Breast epithelium (tissue), 3 donors: ENCODE measurements at regions not wholly inside any gene's neighbourhood (a gene's known extent, or its start where the extent isn't known, plus 50 kb on each side); places are given as distances from the start of the nearest gene placed in this dataset.

Source experiments
- POLR2A ChIP-seq: fragments of 450-650 bp; IDR thresholded peaks from one replicate; pipeline ENCODE4 v1.6.1; 2016; ENCODE audit warnings: antibody characterized with exemption, mild to moderate bottlenecking, moderate library complexity
- TF ChIP-seq, protein P1 (sequence below), 3 donors: fragments of 450-650 bp; IDR thresholded peaks; one replicate each; pipeline ENCODE4 v1.5.1; 2016 to 2017; ENCODE audit warnings: antibody characterized with exemption in 3 of 3, mild to moderate bottlenecking in 3 of 3, moderate library complexity in 3 of 3

DNA sequence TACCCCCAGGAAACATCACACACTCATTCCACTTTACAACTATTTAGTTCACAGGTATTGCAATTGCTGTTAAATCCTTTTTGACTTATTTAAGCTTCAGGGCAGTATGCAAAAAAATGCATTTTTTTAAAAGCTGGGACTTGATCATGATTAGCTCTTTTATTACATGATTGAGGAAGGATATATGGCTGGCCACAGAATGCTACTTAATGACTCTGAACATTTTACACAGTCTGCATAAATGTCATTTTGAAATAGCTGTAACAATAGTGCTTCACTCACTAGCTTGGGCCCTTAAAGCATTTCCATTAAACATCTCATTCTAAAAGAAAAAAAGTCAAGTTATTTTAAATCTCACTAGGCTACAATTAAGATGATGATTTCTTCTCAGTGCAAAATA is 429.7 kb downstream of the FRK start:
- TF ChIP-seq, protein P1, sequence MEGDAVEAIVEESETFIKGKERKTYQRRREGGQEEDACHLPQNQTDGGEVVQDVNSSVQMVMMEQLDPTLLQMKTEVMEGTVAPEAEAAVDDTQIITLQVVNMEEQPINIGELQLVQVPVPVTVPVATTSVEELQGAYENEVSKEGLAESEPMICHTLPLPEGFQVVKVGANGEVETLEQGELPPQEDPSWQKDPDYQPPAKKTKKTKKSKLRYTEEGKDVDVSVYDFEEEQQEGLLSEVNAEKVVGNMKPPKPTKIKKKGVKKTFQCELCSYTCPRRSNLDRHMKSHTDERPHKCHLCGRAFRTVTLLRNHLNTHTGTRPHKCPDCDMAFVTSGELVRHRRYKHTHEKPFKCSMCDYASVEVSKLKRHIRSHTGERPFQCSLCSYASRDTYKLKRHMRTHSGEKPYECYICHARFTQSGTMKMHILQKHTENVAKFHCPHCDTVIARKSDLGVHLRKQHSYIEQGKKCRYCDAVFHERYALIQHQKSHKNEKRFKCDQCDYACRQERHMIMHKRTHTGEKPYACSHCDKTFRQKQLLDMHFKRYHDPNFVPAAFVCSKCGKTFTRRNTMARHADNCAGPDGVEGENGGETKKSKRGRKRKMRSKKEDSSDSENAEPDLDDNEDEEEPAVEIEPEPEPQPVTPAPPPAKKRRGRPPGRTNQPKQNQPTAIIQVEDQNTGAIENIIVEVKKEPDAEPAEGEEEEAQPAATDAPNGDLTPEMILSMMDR (IDR thresholded peaks at IDR 0.05): no peak
- no peak for TF ChIP-seq POLR2A
